Activated CD4-positive, alpha-beta T cell treated with anti-CD3 and anti-CD28 coated beads, Interleukin-2, amount 50 U/mL, for 48 hours (primary cell): ENCODE measurements at regions not wholly inside any gene's neighbourhood (a gene's known extent, or its start where the extent isn't known, plus 50 kb on each side); places are given as distances from the start of the nearest gene placed in this dataset.
"Not testable (repeated sequence)": the region's sequence is repeated elsewhere in the genome, so short reads cannot be mapped to it uniquely, and the experiment has no call there.

Experiments used
- DNase-seq, 2 experiments: peaks; one replicate each; pipeline ENCODE4 v3.0.0-alpha.2; 2020

DNA sequence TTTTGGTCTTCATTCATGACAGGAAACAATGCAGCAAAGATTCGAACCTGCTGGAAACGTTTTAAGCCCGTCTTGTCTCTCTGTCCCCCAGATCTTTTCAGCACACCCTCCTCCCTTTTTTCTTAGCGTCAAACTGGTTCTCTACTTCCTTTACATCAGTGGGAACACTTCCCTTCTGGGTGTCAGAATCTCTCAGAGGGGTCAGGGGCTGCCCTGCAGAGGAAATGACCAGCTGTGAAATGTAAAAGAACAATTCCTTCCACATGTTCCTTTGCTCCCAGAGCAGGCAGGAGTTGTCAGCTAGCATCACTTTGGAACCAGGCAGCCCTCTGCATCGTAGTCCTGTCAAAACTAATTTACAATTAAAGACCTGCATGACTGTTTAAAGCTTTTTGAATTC lies 619.0 kb downstream of the TFAP2A start:
- DNase-seq: no peak

DNA sequence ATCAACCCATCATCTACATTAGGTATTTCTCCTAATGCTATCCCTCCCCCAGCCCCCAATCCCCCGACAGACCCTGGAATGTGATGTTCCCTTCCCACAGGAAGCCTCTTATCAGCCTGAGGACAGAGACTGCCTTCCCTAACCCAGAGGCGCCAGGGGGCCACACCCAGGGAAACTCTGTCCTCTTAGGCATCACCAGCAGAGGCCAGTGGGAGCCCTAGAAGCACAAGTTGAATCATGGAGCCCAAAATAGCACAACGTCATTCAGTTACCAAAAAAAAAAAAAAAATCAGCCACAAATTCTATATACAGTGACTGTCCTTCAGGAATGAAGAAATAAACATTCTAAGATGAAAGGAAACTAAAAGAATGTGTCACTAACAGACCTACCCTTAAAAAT lies 625.7 kb downstream of the TFAP2A start:
- no peak for DNase-seq

DNA sequence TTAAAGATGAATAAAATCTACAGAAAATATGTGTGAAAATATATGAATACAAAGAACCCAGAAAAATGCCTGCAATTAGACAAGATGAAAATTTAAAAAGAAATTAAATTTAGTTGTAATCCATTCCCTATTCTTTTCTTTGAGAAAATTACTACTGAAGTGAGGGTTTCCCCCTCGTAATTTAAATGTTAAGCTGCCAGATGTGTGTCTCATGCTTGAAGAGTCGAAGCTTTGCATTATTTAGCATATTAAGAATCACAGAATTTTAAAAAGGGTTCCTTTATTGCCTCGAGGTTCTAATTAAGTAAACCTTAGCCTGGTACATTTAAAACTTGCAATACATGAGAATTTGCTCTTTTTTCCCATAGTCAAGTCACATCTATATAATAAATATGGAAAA lies 630.1 kb downstream of the TFAP2A start:
- no peak for DNase-seq

DNA sequence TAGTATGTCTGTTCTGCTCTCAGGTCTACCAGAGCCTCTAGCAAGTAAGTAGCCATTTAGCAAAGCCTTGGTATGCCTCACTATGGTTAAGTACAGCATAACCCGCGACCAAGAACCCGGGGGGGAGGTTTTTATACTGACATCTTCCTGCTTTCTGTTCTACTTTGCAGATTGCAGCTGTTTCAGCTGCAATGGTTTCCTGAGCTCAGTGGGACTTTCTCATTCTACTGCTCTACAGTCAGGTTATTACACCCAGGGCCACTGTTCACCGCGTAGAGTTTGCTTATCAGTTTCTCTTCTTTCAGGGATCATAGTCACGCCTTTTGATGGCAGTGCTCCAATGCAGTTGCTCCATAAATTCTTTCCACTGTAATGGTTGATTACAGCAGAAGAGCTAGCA lies 631.3 kb downstream of the TFAP2A start:
- no peak for DNase-seq

DNA sequence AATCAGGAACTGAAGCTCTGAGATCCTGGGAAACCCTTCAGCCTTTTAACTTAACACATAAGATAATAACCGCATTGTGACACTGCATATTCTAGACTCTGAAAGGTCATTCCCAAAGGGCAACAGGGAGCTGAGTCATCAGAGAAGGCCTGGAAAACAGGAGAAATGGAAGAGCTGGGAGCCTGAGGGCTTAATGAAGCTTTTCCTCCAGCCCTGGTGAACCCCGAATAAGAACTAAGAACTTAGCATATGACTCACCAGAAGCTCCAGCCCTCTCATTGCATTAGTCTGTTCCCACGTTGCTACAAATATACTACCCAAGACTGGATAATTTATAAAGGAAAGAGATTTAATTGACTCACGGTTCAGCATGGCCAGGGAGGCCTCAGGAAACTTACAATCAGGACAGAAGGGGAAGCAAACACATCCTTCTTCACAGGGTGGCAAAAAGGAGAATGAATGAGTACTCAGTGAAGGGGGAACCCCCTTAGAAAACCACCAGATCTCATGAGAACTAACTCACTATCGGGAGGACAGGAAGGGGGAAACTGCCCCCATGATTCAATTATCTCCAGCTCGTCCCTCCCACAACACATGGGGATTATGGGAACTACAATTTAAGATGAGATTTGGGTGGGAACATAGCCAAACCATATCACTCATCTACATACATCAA lies 648.5 kb downstream of the TFAP2A start:
- no peak for DNase-seq

DNA sequence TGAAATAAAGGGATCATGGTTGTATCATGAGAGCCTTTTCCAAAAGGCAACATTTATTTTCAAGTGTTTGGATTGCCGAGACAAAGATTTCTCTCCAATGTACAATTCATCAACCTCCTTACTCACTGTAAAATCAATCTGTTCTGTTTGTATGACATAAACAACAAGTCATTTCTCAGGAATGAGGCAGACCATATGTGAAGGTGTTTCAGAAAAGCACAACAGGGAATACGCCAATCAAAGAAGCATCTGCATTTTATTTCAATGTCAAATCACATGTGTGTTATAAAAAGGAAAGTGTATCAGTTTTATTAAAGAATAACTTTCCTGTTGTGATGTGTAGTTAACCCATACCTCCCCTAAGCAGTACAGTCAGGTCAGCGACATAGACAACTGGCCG lies 653.7 kb downstream of the TFAP2A start:
- DNase-seq: no peak

DNA sequence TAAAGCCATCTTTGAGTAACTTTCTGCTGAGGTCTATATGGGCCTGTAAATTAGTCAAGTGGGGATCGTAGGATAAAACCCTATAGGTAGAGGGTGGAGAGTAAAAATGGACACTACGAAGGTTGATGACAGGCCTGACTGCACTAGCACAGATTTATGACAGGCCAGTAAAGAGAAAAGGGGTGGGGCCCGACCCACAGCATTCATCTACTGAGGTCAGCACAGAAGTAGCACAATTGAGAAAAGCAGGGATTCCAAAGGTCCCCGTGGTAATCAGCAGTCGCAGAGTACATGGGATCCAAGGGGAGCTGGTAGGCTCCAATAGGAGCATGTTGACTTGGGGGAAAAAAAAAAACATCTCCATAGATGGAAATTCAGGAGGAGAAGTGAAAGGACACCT lies 660.4 kb downstream of the TFAP2A start:
- DNase-seq: no peak

DNA sequence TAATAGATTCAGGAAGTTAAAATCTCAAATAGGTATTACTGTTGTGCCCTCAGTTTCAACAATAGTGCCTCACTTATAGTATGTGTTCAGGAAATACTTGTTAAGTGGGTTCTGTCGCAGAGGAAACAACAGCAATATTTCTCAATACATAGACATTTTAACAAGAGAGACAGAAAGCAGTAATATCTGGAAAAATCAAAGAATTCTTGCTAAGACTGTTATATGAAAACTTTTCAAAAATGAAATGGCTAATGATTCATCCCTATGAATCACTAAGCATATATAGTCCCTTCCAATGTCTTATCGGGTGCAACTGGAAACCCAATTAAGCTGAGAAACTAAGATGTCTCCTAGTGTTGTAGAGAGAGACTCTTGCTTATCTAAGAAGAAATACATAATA lies 668.9 kb downstream of the TFAP2A start:
- DNase-seq: no peak

DNA sequence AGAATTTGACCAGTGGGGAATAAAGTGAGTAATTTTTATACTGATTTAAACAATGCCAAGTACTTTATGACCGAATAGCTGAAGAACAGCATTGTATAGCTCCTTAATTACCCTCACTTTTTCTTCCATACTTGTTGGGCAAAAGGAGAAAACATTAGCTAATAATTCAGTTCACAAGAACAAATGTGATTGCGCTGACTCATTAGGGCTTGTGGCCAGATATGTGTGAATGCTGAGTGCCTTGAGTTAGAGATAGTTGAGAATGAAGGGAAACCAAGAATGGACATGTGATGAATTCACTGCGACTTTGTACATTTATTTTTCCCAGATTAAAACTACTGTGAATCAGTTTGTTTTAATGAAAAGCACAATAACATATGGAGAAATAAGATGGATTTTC lies 669.4 kb downstream of the TFAP2A start:
- DNase-seq: no peak

DNA sequence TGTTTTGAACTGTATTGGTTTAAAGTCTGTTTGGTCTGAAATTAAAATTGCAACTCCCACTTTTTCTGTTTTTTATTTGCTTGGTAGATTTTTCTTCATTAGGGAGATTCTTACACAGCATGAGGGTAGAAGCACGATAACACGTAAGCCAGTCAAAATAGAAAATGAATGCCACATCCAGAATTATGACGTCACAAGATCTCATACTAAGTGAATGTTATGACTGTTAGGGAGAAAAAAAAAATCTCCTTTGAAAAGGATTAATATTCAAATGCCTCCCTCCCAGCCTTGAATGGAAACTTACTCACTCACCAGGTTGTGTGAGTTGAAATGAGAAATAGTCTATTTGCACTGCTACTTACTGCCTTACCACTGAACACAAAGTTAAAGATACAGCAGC lies 670.8 kb downstream of the TFAP2A start:
- no peak for DNase-seq

DNA sequence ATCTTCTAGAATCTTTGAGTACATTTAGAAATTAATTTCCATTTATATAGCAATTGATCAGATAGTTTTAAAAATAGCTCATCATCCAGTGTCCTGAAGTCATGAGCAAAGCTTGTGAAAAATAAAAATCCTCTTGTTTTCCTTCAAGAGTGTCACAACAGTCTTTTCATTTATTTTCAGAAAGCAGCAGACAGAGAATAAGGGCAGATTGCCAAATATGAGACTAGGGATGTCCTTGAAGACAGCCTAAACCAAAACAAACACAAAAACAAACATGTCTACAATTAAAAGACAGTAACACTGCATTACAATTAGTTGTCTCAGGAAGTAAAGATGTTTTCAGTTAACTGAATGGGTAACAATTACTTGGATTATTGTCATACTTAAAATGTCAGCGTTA lies 682.8 kb downstream of the TFAP2A start:
- DNase-seq: no peak

DNA sequence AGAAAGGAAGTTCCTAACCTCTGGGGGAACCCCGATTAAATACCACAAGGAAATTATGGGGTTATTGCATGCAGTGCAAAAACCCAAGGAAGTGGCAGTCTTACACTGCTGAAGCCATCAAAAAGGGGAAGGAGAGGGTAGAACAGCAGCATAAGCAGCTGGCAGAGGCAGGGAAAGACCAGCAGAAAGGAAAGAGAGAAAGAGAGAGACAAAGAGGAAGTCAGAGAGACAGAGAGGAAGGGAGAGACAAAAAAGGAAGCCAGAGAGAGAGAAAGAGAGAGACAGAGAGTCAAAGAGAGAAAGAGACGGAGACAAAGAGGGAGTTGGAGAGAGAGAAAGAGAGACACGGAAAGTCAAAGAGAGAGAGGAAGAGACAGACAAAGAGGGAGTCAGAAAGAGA lies 689.1 kb downstream of the TFAP2A start:
- DNase-seq: not testable (repeated sequence)

DNA sequence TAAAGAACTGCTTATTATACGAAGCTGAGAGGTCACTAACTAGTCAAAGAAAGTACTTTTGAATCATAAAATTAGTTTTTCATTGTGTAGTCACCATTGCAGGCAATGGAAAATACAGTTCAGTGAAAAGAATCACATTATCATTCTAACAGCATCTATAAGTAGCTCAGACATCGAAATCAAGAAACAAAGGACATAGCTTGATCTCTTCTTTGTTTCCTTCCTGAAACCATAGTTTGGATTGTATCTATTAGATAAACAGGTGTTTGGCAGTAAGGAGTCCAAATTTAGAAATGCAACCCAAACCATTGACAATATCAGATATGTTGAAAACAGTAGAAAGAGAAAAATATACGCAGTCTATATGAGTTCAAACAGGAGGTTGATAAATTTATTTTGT lies 697.3 kb downstream of the TFAP2A start:
- no peak for DNase-seq

DNA sequence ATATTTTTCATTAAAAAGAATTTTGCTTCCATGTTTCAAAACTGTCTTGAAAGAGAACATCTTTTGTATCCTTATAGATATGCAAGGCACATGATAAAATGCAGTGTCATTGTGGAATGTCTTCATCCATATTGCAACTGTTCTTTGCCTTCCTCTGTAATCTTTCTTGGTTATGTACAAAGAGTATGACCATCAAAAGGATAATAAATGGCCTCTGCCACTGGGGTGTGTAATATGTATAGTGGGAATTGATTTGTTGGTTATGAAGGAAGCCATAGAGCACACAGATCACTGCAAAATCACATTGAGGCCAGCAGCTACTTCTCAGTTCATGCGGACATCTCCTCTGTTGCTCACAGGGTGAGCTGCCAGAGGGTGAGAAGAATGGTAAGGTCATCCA lies 703.5 kb downstream of the TFAP2A start:
- no peak for DNase-seq

DNA sequence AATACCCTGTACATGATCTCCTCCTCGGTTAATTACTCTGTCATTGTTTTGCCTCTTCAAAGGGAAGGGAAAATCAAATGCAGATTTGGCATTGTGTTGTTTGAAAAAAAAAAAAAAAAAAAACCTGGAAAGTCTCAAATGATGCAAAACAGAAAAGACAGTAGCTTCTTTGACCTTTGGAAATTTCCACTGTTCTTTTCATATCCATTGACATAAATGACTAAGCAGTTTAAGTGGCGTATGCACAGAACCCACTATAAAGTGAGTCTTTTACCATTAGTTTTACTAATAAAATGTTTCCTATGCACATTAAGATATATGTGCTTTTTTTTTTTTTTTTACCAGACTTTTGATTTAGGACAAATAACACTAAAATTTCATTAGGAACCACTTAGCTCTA lies 704.3 kb downstream of the TFAP2A start:
- DNase-seq: no peak

DNA sequence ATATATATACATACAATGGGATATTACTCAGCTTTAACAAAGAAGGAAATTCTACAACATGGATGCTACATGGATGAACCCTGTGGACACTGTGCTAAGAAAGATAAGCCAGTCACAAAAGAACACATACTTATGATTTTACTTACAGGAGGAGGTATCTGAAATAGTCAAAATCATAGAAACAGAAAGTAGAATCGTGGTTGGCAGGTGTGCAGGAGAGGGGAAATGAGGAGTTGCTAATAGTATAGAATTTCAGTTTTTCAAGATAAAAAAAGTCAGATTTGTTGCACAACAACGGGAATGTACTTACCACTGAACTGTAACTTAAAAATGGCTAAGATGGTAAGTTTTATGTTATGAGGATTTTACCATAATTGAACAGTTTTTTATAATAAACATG lies 706.3 kb downstream of the TFAP2A start:
- DNase-seq: no peak

DNA sequence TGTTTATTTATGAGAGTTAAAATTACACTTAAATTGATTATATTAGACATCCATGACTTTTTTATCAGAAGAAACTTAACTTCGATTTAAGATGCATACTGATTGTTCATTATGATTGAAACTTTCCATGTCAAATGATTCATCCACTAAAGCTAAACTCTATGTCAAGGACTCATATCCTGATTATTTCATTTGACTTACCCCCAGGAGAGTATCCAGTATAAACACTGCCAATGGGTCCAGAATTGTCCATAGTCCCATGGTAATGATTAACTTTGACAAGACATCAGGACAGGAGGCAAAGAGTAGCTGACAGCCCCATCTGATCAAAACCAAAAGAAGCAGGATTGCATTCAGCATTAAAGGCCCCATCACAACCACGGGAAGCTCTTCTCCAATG lies 709.9 kb downstream of the TFAP2A start:
- DNase-seq: no peak

DNA sequence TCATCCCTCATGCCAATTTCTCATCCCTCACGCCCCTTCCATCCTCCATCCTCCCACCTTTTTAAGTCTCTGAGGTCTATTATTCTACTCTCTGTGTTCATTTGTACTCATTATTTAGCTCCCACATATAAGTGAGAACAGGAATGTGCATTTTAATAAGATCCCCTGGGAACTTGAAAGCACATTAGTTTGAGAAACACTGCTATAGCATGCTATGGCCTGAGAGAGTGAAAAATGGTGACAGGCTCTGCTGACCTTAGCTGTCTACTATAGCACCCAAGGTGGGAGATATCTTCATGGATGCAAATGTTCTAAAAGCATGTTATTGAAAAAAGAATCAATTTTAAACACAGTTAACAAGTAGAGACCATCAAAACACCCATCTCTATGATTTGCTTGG lies 712.0 kb downstream of the TFAP2A start:
- DNase-seq: no peak

DNA sequence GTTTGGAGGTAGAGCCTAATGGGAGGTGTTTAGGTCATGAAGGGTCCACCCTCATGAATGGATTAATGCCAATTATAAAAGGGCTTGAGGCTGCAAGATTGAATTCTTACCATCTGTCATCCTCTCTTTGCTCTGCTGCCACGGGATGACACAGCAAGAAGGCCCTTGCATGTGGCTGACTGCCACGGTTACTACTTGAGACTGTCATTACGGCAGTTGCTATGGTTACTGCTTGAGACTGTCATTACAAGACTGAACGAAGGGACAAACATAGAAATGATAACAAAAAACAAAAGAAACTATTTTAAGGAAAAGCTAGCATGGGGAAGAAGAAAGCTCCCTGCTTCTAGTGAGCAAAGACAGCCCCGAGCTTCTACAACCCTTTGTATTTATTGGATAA lies 715.0 kb downstream of the TFAP2A start:
- no peak for DNase-seq

DNA sequence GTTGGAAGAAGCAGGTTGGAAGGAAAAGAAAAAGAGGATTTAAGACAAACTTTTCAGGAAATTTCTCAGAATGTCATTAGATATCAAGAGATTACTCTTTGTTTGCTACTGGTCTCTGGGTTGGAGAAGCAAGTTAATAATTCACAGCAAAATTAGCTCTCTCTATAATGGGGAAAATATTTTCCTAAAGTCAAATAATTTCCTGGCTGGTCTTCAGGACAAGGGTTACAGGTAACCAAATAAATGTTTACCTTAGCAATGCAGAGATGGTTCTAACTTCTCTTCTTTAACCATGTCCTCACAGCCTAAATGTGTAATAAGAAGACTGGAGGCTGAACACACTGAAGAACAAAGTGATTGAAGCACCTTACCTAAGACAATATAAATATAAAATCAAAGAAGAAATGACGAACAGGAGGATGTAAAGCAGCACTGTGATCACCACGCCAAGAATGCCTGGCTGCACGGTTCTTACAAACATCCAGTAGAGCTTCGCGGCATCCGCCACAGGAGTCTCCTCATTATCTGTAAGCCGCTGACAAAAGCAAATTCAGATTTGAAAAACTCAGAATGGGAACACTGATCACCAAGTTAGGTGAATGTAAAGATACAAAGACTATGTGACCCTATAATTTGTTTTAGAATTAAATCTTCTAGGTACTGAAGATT lies 717.5 kb downstream of the TFAP2A start:
- DNase-seq: no peak

DNA sequence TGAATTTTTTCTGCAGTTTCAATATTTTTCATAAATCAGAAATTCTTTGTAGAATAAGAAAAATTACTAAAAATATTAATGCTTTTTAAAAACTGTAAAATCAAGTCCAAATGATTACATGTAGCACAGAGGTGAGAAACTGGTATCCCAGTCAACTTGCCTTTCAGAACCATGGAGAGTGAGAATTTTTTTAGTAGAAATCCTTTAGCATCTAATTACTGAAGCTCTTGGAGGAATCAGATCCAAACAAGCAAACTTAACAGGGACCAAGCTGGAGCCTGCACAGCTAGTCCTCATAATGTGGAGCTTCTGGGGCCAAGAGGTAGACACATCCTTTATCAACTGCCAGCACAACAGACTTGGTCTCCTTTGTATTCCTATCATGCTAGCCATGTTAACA lies 724.5 kb downstream of the TFAP2A start:
- no peak for DNase-seq

DNA sequence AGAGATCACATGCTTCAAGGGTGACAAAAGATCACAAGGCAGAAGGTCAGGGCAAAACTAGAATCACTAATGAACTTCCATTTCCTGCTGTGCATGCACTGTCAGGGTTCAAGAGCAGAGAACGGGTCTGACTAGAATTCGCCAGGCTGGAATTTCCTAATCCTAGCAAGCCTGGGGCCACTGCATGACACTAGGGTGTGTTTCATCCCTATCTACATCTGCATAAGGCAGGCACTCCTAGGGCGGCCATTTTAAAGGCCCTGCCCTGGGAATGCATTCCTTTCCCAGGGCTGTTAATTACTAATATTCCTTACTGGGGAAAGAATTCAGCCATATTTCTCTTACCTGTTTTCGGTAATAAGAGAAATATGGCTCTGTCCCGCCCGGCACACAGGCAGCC lies 734.1 kb downstream of the TFAP2A start:
- DNase-seq: not testable (repeated sequence)

DNA sequence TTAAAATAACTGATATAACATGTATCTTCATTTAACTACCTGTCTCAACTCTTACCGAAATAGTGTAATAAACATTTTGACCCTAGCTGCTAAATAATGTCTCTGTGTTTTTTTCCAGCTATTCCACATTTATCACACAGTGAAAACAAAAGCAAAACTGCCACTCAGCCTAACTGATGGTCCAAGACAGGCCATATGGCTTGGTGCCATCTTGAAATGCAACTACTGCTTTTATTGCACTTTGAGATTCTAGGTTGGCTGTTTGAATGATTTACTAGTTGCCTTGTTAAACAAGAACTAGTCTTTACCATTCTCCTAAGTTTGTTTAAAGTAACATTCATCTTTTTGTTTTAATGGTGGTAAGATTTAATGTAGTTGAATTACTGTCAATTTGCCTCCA lies 739.8 kb downstream of the TFAP2A start:
- DNase-seq: no peak

DNA sequence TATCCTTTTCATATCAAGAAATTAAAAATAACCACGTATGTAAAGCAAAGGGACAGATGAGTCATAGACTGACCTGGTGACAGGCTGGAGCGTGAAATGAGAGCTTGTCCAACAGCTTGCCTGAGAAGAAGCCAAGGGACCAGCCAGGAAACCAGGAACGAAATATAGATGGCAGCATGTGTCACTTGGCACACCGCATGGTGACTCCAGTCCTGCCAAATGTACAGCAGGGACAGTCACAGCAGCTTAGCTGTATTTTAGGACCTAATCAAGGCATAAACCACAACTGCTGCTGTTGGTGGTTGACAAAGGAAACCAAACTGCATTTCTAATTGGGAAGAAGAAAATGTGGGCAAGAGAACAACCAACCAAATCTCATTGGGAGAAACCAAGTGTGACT lies 755.0 kb downstream of the TFAP2A start:
- DNase-seq: no peak

DNA sequence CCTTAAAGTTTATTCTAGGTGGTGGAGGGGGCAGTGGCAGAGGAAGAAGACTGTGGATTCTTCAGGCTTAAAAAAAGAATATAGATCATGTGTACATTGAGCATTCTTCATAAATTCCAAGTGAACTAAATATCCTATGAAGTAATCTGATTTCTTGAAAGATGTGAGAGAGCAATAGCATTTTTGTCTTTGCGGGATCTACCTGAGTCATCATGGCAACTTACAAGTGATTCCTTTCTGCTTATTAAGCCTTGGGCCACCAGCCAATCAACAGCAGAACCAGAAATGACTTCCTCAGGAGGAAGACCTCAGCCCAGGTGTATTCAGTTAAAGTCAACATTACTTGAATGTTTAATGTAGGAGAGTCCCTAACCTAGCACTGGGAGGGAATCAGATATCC lies 756.9 kb downstream of the TFAP2A start:
- no peak for DNase-seq
